Chondrocyte (in vitro differentiated cells): ENCODE measurements at regions not wholly inside any gene's neighbourhood (a gene's known extent, or its start where the extent isn't known, plus 50 kb on each side); places are given as distances from the start of the nearest gene placed in this dataset.

Experiments
- DNase-seq: peaks from one replicate; pipeline ENCODE4 v3.0.0; 2021; ENCODE audit warnings: mixed read lengths, low spot score
- H3K27ac Mint-ChIP-seq: one replicate; pipeline ENCODE4 v1.8.0; 2021; ENCODE audit warnings: mild to moderate bottlenecking, moderate library complexity, mixed read lengths; ENCODE audit not compliant: unreplicated experiment
- H3K27me3 Mint-ChIP-seq: 2 replicates; pipeline ENCODE4 v1.8.0; 2021; ENCODE audit warnings: low read depth, mixed read lengths
- H3K36me3 Mint-ChIP-seq: 2 replicates; pipeline ENCODE4 v1.8.0; 2021; ENCODE audit warnings: low read depth, mixed read lengths
- H3K4me1 Mint-ChIP-seq: 2 replicates; pipeline ENCODE4 v1.8.0; 2021; ENCODE audit warnings: low read depth, mild to moderate bottlenecking, mixed read lengths
- H3K4me3 Mint-ChIP-seq: one replicate; pipeline ENCODE4 v1.8.0; 2021; ENCODE audit warnings: mild to moderate bottlenecking, moderate library complexity, mixed read lengths; ENCODE audit not compliant: unreplicated experiment
- H3K9me3 Mint-ChIP-seq: 2 replicates; pipeline ENCODE4 v1.8.0; 2021; ENCODE audit warnings: low read depth, mixed read lengths
- TF ChIP-seq, protein P1 (sequence below): fragments of 200-600 bp; sonication (generic); IDR thresholded peaks from 2 replicates; pipeline ENCODE4 v1.5.0; 2021; ENCODE audit warnings: antibody characterized with exemption, mild to moderate bottlenecking, moderate library complexity

DNA sequence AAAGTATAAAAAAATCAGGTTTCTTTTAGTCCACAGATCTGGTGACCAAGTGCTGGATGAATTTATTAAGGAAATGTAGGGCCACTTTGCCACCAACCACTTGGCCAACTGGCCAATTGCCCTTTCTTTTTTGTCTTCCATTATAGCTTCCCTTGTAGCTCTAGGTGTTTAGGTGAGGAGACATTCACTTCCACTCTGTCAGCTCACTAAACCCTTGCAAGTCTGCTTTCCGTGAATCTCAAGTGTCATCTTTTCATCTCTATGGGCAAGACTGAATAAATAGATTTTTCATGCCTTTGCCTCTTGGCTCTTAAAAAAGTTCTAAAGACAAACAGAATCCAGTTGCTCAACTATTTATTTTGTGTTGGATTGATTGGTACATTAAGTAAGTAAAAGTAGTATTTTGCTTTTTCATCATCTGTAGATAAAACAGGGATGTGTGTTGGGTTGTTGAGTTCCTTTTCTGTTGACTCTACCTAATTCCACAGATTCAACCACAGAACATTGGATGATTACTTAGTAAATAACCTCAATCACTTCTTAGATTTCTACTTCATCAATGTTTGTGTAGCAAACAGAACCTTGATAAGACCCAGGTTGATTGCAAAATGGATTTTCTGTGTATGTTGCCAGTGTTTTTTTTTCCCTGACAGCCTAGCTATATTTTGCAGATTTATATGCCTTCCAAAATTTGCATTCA is 68.1 kb upstream of the GRXCR1 start:
- peaks cover 8% of the 10 kb centered on the region for H3K27me3 Mint-ChIP-seq
- no peaks in the 10 kb centered on the region for H3K4me1 Mint-ChIP-seq
- no peaks in the 10 kb centered on the region for H3K36me3 Mint-ChIP-seq
- no peaks in the 10 kb centered on the region for H3K9me3 Mint-ChIP-seq
- H3K4me3 Mint-ChIP-seq = no peak overlapping the region
- H3K27ac Mint-ChIP-seq = no peak overlapping the region
- DNase-seq = no peak
- TF ChIP-seq, protein P1, sequence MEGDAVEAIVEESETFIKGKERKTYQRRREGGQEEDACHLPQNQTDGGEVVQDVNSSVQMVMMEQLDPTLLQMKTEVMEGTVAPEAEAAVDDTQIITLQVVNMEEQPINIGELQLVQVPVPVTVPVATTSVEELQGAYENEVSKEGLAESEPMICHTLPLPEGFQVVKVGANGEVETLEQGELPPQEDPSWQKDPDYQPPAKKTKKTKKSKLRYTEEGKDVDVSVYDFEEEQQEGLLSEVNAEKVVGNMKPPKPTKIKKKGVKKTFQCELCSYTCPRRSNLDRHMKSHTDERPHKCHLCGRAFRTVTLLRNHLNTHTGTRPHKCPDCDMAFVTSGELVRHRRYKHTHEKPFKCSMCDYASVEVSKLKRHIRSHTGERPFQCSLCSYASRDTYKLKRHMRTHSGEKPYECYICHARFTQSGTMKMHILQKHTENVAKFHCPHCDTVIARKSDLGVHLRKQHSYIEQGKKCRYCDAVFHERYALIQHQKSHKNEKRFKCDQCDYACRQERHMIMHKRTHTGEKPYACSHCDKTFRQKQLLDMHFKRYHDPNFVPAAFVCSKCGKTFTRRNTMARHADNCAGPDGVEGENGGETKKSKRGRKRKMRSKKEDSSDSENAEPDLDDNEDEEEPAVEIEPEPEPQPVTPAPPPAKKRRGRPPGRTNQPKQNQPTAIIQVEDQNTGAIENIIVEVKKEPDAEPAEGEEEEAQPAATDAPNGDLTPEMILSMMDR = no peak

DNA sequence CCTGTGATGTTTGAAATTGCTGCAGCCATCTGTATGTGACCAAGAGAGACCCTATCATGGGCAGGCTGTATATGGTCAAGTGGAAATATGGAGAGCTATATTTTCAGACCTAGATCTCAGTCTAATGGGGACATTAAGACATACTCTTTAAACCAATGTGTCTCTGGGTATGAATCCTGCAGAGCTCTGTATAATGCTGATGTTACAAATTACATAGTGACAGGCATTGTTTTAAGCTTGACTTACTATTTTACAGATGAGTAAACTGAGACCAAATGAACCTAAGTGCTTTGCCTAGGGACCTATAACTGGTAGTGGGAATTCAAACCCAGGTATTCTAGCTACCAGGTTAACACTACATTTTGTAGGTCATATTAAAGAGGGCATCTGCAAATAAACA is 71.3 kb upstream of the GRXCR1 start:
- Mint-ChIP-seq H3K27me3 (peaks cover 14% of the 10 kb centered on the region), H3K4me1 (no peaks in the 10 kb centered on the region), H3K9me3 (no peaks in the 10 kb centered on the region), H3K36me3 (no peaks in the 10 kb centered on the region), H3K4me3 (no peak overlapping the region), H3K27ac (no peak overlapping the region)
- DNase-seq = no peak
- TF ChIP-seq, protein P1 = no peak

DNA sequence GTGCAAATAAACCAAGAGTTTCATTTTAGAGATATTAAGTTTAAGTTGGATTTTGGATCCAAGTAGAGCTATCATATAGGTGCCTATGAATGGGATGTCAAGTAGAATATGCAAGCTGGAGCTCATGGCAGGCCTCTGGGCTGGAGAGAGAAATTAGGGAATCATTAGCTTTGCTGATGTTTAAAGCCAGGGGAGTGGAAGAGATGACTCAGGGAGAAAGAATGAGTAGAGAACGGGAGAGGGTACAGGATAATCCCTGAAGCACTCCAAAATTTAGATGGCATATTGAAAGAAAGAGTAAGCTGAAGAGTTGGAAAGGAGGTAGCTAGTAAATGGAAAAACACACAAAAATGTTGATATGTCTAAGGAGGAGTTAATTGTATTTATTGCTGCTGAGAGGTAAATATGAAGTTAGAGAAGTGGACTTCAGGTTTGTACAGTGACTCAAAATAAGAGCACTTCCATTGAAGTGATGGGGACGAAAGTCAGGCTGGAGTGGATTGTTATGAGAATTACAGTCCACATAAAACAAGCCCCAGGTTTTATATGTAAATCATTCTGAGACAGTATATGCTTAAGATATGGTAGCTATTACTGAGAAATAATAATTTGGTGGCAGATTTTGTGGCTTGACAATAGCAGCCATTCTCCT is 72.5 kb upstream of the GRXCR1 start:
- no peak overlapping the region for H3K4me3 Mint-ChIP-seq
- DNase-seq = no peak
- H3K4me1 Mint-ChIP-seq = no peaks in the 10 kb centered on the region
- peaks cover 11% of the 10 kb centered on the region for H3K27me3 Mint-ChIP-seq
- no peaks in the 10 kb centered on the region for H3K36me3 Mint-ChIP-seq
- no peak overlapping the region for H3K27ac Mint-ChIP-seq
- H3K9me3 Mint-ChIP-seq = no peaks in the 10 kb centered on the region
- TF ChIP-seq, protein P1 = no peak

DNA sequence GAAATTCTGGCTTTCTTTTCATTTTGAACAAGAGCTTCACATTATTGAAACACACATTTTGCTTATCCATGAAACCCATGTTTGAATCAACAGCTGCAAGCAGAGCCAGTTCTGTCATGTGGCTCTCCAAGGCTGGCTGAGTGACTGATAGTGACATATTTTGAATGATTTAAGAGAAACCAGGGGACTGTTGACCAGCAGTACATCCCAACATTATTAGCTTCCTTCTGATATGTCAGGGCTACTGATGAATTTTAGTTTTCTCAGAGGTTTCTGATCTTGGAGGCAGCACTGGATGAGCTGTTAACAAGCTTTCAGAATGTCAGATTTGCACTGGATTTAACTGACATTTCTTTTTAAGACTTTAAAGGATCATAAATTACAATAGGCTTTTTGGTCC is 74.6 kb upstream of the GRXCR1 start:
- Mint-ChIP-seq H3K4me3 (no peak overlapping the region), H3K27me3 (peaks cover 11% of the 10 kb centered on the region), H3K4me1 (no peaks in the 10 kb centered on the region), H3K9me3 (no peaks in the 10 kb centered on the region), H3K27ac (no peak overlapping the region), H3K36me3 (no peaks in the 10 kb centered on the region)
- TF ChIP-seq, protein P1 = no peak
- DNase-seq = no peak

DNA sequence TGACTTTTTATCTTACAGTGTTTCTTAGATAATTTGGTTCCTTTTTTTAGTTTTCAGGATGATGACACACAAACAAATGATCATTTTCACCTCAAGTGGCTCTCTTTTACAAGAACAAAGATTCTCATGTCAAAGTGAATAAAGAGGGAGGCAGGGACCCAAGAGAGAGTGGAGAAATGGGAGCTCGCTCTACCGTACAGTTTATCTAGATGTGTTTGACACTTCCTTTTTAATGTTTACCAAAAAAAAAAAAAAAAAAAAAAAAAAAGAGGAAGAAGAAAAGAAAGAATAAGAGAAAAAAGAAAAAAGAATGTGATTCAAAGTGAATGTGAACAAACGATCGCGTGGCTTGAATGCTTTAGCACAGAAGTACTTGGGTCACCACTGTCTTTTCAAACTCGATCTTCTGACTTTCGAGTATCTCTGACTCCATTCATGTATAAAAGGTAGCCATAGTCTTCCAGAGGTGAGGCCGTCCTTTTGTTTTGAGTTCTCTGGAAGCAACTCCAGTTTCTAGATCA is 75.6 kb upstream of the GRXCR1 start:
- TF ChIP-seq, protein P1 = no peak

More for the DNA sequence above, 75.6 kb upstream of the GRXCR1 start:
- DNase-seq = no peak
- Mint-ChIP-seq H3K4me3 (no peak overlapping the region), H3K9me3 (no peaks in the 10 kb centered on the region), H3K36me3 (no peaks in the 10 kb centered on the region), H3K27ac (no peak overlapping the region), H3K4me1 (no peaks in the 10 kb centered on the region), H3K27me3 (peaks cover 11% of the 10 kb centered on the region)
